HepG2 (cell line): ENCODE measurements at regions not wholly inside any gene's neighbourhood (a gene's known extent, or its start where the extent isn't known, plus 50 kb on each side); places are given as distances from the start of the nearest gene placed in this dataset.
A peak's percentile ranks its signal among the peaks of the same experiment; 100 is the strongest.

ENCODE experiments used
- ASH2L ChIP-seq: fragments of 300-600, 200-600 bp; sonication (generic); IDR thresholded peaks from 2 replicates; pipeline ENCODE4 v1.7.0; 2017; ENCODE audit warnings: low read depth, mild to moderate bottlenecking, moderate library complexity, mixed read lengths, low read length; ENCODE audit not compliant: insufficient read length
- CHCHD3 ChIP-seq: sonication (generic); formaldehyde crosslinking; IDR thresholded peaks from 2 replicates; pipeline ENCODE4 v1.8.0; 2022; ENCODE audit warnings: mild to moderate bottlenecking, missing genetic modification reagents, moderate library complexity
- ETV5 ChIP-seq: IDR thresholded peaks from 2 replicates; pipeline ENCODE4 v1.6.1; 2018; ENCODE audit warnings: missing biosample characterization, missing genetic modification reagents, inconsistent platforms, borderline replicate concordance
- FOXC1 ChIP-seq: sonication (generic); formaldehyde crosslinking; IDR thresholded peaks from 2 replicates; pipeline ENCODE4 v1.8.0; 2022; ENCODE audit warnings: mild to moderate bottlenecking, missing genetic modification reagents, borderline replicate concordance
- KAT2B ChIP-seq: fragments of 150-350 bp; IDR thresholded peaks from 2 replicates; pipeline ENCODE4 v1.6.1; 2014; ENCODE audit warnings: low read depth, low read length, borderline replicate concordance
- MEF2D ChIP-seq: sonication (generic); formaldehyde crosslinking; IDR thresholded peaks from 2 replicates; pipeline ENCODE4 v1.5.1; 2020; ENCODE audit warnings: mild to moderate bottlenecking, missing genetic modification reagents
- NFATC3 ChIP-seq: sonication (generic); formaldehyde crosslinking; IDR thresholded peaks from 2 replicates; pipeline ENCODE4 v1.5.1; 2020; ENCODE audit warnings: mild to moderate bottlenecking, missing genetic modification reagents
- NR3C1 ChIP-seq: sonication (generic); formaldehyde crosslinking; IDR thresholded peaks from 2 replicates; pipeline ENCODE4 v1.4.0; 2020; ENCODE audit warnings: missing genetic modification reagents
- PAF1 ChIP-seq: IDR thresholded peaks from 2 replicates; pipeline ENCODE4 v1.6.1; 2016; ENCODE audit warnings: missing genetic modification reagents, missing compliant biosample characterization
- POLR2AphosphoS2 ChIP-seq: IDR thresholded peaks from 2 replicates; pipeline ENCODE4 v1.6.1; 2011; ENCODE audit warnings: low read depth, low read length, improper control_type of control experiment
- PREB ChIP-seq: sonication (generic); formaldehyde crosslinking; IDR thresholded peaks from 2 replicates; pipeline ENCODE4 v1.4.0; 2020; ENCODE audit warnings: missing genetic modification reagents
- SMYD3 ChIP-seq: sonication (generic); formaldehyde crosslinking; IDR thresholded peaks from 2 replicates; pipeline ENCODE4 v1.8.1; 2023; ENCODE audit warnings: mild to moderate bottlenecking, missing genetic modification reagents
- STAT5B ChIP-seq: sonication (generic); formaldehyde crosslinking; IDR thresholded peaks from 2 replicates; pipeline ENCODE4 v1.4.0; 2020; ENCODE audit warnings: missing genetic modification reagents
- U2AF2 ChIP-seq: fragments of 200-400 bp; formaldehyde crosslinking; IDR thresholded peaks from 2 replicates; pipeline ENCODE4 v1.6.1; 2017; ENCODE audit warnings: low read depth, mild to moderate bottlenecking, low read length
- ZNF570 ChIP-seq: sonication (generic); formaldehyde crosslinking; IDR thresholded peaks from 2 replicates; pipeline ENCODE4 v1.4.0; 2020; ENCODE audit warnings: mild to moderate bottlenecking, missing genetic modification reagents, borderline replicate concordance
- ZNF737 ChIP-seq: sonication (generic); formaldehyde crosslinking; IDR thresholded peaks from 2 replicates; pipeline ENCODE4 v1.5.0; 2020; ENCODE audit warnings: missing genetic modification reagents, mild to moderate bottlenecking, borderline replicate concordance
- ZNF746 ChIP-seq: sonication (generic); formaldehyde crosslinking; IDR thresholded peaks from 2 replicates; pipeline ENCODE4 v1.8.0; 2022; ENCODE audit warnings: mild to moderate bottlenecking, missing genetic modification reagents
- ZNF749 ChIP-seq: sonication (generic); formaldehyde crosslinking; IDR thresholded peaks from 2 replicates; pipeline ENCODE4 v1.8.0; 2022; ENCODE audit warnings: mild to moderate bottlenecking, missing genetic modification reagents, moderate library complexity, borderline replicate concordance
- ZNF883 ChIP-seq: sonication (generic); formaldehyde crosslinking; IDR thresholded peaks from 2 replicates; pipeline ENCODE4 v1.5.1; 2020; ENCODE audit warnings: mild to moderate bottlenecking, missing genetic modification reagents; ENCODE audit errors: not compliant biosample characterization
- TF ChIP-seq, protein P1 (sequence below): sonication (generic); formaldehyde crosslinking; conservative IDR thresholded peaks from 2 replicates; pipeline ENCODE4 v1.8.1; 2023; ENCODE audit warnings: missing genetic modification reagents
- TF ChIP-seq, protein P2 (sequence below): sonication (generic); formaldehyde crosslinking; IDR thresholded peaks from 2 replicates; pipeline ENCODE4 v1.4.0; 2020; ENCODE audit warnings: missing genetic modification reagents
- TF ChIP-seq, protein P3 (sequence below): sonication (generic); formaldehyde crosslinking; IDR thresholded peaks from 2 replicates; pipeline ENCODE4 v1.5.0; 2020; ENCODE audit warnings: missing genetic modification reagents
- TF ChIP-seq, protein P4 (sequence below): sonication (generic); formaldehyde crosslinking; IDR thresholded peaks from 2 replicates; pipeline ENCODE4 v1.5.0; 2020; ENCODE audit warnings: missing genetic modification reagents

GRCh38 chr6:63391203-63391970, 71.6 kb upstream of the LGSN start (continued):
- TF ChIP-seq ZNF570 (CRISPR knock-in tag): no peak
- no peak for TF ChIP-seq POLR2AphosphoS2
- no peak for TF ChIP-seq NR3C1 (CRISPR knock-in tag)
- no peak for TF ChIP-seq NFATC3
- peak; percentile 54; the same call in 1 of the 2 replicates for TF ChIP-seq ZNF749
- no peak for TF ChIP-seq PAF1 (CRISPR knock-in tag)
- peak; percentile 96 for TF ChIP-seq ASH2L
- peak; percentile 92; the same call in 1 of the 2 replicates for TF ChIP-seq STAT5B (CRISPR knock-in tag)
- TF ChIP-seq, protein P1, sequence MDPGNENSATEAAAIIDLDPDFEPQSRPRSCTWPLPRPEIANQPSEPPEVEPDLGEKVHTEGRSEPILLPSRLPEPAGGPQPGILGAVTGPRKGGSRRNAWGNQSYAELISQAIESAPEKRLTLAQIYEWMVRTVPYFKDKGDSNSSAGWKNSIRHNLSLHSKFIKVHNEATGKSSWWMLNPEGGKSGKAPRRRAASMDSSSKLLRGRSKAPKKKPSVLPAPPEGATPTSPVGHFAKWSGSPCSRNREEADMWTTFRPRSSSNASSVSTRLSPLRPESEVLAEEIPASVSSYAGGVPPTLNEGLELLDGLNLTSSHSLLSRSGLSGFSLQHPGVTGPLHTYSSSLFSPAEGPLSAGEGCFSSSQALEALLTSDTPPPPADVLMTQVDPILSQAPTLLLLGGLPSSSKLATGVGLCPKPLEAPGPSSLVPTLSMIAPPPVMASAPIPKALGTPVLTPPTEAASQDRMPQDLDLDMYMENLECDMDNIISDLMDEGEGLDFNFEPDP (CRISPR knock-in tag): no peak
- no peak for TF ChIP-seq CHCHD3 (CRISPR knock-in tag)
- TF ChIP-seq FOXC1: no peak
- TF ChIP-seq ZNF883 (CRISPR knock-in tag): no peak
- no peak for TF ChIP-seq ZNF737
- TF ChIP-seq PREB (CRISPR knock-in tag): no peak
- no peak for TF ChIP-seq U2AF2
- TF ChIP-seq, protein P2, sequence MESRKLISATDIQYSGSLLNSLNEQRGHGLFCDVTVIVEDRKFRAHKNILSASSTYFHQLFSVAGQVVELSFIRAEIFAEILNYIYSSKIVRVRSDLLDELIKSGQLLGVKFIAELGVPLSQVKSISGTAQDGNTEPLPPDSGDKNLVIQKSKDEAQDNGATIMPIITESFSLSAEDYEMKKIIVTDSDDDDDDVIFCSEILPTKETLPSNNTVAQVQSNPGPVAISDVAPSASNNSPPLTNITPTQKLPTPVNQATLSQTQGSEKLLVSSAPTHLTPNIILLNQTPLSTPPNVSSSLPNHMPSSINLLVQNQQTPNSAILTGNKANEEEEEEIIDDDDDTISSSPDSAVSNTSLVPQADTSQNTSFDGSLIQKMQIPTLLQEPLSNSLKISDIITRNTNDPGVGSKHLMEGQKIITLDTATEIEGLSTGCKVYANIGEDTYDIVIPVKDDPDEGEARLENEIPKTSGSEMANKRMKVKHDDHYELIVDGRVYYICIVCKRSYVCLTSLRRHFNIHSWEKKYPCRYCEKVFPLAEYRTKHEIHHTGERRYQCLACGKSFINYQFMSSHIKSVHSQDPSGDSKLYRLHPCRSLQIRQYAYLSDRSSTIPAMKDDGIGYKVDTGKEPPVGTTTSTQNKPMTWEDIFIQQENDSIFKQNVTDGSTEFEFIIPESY (CRISPR knock-in tag): peak; percentile 81
- TF ChIP-seq, protein P3, sequence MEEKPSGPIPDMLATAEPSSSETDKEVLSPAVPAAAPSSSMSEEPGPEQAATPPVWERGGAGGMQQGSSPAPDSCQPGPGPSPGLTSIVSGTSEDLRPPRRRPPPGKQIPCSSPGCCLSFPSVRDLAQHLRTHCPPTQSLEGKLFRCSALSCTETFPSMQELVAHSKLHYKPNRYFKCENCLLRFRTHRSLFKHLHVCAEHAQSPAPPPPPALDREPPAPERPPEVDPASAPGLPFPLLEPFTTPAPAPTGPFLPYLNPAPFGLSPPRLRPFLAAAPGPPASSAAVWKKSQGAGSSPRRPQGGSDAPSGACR (CRISPR knock-in tag): 0 out of 2 replicates have a peak, but pooled peaks have one; percentile 36
- peak; percentile 98 for TF ChIP-seq MEF2D (CRISPR knock-in tag)
- TF ChIP-seq ZNF746: peak; percentile 78; the same call in 1 of the 2 replicates
- TF ChIP-seq ETV5 (CRISPR knock-in tag): peak; percentile 86
- TF ChIP-seq, protein P4, sequence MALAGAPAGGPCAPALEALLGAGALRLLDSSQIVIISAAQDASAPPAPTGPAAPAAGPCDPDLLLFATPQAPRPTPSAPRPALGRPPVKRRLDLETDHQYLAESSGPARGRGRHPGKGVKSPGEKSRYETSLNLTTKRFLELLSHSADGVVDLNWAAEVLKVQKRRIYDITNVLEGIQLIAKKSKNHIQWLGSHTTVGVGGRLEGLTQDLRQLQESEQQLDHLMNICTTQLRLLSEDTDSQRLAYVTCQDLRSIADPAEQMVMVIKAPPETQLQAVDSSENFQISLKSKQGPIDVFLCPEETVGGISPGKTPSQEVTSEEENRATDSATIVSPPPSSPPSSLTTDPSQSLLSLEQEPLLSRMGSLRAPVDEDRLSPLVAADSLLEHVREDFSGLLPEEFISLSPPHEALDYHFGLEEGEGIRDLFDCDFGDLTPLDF (CRISPR knock-in tag): peak; percentile 74; the same call in 1 of the 2 replicates
- no peak for TF ChIP-seq KAT2B
- peak; percentile 96 for TF ChIP-seq SMYD3 (CRISPR knock-in tag)
